ENCODE measurements at regions not wholly inside any gene's neighbourhood (a gene's known extent, or its start where the extent isn't known, plus 50 kb on each side); places are given as distances from the start of the nearest gene placed in this dataset.
"Not testable (repeated sequence)": the region's sequence is repeated elsewhere in the genome, so short reads cannot be mapped to it uniquely, and the experiment has no call there.

DNA sequence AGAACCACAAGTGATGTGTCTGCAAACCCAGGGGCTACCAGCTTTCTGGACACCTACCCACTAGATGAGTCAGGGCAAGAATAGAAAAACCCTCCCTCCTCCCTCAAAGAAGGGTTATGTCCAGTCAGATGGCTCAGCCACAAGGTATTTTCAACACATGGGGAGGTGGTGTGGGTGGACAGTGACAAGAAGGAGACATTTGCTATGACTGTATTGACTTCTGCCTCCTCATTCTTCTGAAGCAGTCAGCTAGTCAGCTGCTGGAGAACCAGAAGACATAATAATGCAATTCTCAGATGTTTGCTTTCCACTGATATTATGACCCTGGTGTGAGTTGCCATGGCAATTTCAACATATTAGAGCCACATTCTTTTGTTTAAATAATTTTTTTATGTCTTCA is 66.7 kb upstream of the GOLGA8B start:
- peak; percentile 74 for DNase-seq (ENCODE audit: low spot score)

GRCh38 chr15:34648294-34648631 is 64.8 kb upstream of the GOLGA8B start:
- DNase-seq (ENCODE audit: low spot score) = no peak

GRCh38 chr15:34647569-34648293 is 64.3 kb upstream of the GOLGA8B start:
- no peak for DNase-seq (ENCODE audit: low spot score)

GRCh38 chr15:34646918-34647317 is 63.5 kb upstream of the GOLGA8B start:
- no peak for DNase-seq (ENCODE audit: low spot score)

DNA sequence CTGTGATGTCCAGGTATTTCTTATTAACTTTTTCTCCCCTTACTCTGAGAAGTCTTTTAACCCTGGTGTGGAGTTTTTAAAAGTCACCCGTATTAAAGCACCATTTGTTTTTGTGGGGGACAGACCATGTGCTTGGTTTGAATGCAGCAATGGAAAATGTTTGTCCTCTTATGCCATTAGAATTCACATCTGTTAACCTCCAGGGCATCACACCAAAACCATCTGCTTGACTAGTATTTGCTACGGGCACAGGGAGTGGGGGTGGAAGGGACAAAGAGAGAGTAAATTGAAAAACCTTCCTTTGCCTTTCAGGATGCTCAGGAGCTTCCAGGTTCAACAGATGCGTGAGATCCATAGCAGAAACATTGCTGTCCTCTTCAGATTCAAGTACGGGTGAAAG is 61.4 kb upstream of the GOLGA8B start:
- no peak for DNase-seq (ENCODE audit: low spot score)

DNA sequence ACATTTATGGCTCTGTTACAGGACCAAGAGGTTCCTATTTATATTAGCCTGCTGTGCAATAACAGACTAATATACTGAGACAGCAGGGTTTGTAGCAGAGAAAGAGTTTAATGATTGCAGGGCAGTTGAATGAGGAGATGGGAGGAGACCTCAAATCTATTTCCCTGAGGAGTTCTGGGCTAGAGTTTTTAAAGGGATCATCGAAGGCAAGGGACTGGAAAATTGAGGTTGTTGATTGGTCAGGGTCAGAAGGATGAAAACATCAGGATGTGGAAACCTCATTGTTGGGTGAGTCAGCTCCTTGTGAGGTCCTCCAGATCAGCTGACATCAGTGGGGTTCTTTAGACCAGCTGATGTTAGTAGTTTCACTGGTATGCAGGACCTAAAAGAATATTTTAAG is 60.6 kb upstream of the GOLGA8B start:
- DNase-seq (ENCODE audit: low spot score) = peak; percentile 83

DNA sequence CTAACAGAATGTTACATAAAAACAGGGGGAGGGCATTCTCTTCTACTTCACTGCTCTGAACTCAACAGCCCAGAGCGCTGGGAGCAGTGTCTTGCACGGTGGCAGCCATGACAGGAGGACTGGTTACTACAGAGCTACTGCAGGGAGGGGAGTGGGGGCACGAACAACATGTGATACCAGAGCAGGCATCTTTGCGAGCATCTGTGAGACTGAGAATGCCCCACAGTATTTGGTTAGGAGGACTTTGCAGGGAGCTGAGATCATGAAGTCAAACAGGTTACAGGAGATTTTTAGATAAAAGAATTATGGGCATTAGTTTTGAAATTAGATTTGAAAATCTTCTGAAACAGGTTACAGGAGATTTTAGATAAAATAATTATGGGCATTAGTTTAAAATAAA is 58.8 kb upstream of the GOLGA8B start:
- DNase-seq (ENCODE audit: low spot score) = no peak

DNA sequence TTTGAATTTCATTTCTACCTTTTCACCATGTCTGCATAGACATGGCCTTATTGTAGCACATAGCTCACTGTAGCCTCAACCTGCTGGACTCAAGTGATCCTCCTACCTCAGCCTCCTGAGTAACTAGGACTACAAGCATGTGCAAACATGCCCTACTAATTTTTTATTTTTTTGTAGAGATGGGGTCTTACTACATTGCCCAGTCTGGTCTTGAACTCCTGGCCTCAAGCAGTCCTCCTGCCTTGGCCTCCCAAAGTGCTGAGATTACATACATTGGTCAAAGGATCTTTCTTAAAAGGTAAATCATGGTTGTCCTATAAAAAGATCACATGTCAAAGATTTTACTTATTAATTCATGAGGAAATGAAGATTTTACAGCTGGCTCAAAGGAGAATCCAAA is 57.2 kb upstream of the GOLGA8B start:
- DNase-seq (ENCODE audit: low spot score) = no peak

DNA sequence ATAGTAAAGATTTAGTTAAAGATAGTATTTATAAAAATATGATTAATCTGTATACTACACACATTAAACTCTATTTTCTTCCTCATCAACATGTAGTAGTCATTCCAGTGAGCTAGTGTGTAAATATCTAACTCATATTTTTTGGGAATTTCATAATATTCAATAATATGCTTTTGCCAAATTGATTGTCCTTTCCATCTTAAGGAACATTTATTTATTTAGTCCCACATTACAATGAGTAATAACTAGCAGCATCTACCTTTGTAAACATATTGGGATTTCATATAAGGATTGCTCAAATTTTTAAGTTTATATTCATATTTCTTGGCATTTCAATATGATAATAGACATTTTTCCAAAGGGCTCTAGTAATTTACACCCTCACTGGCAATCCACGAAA is 53.9 kb upstream of the GOLGA8B start:
- DNase-seq (ENCODE audit: low spot score) = no peak

DNA sequence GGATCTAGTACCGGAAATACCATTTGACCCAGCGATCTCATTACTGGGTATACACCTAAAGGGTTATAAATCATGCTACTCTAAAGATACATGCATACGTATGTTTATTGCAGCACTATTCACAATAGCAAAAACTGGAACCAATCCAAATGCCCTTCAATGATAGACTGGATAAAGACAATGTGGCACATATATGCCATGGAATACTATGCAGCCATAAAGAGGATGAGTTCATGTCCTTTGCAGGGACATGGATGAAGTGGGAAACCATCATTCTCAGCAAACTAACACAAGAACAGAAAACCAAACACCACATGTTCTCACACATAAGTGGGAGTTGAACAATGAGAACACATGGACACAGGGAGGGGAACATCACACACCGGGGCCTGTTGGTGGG is 50.2 kb upstream of the GOLGA8B start:
- not testable (repeated sequence) for DNase-seq (ENCODE audit: low spot score)
